ENCODE measurements at regions not wholly inside any gene's neighbourhood (a gene's known extent, or its start where the extent isn't known, plus 50 kb on each side); places are given as distances from the start of the nearest gene placed in this dataset.

GRCh38 chr1:4598561-4598960 lies 55.8 kb upstream of the AJAP1 start:
- no peaks in the 10 kb centered on the region for H3K36me3 ChIP-seq (ENCODE audit: control insufficient read depth, insufficient read depth, low read length)
- no peak overlapping the region for H3K4me2 ChIP-seq (ENCODE audit: low read length)
- no peak overlapping the region for H3K4me3 ChIP-seq (ENCODE audit: low read depth, low read length)
- no peak overlapping the region for H3K9ac ChIP-seq
- no peak overlapping the region for H2AFZ ChIP-seq
- no peak overlapping the region for H3K27ac ChIP-seq
- H3K9me3 ChIP-seq (ENCODE audit: control insufficient read depth, low read length) = no peaks in the 10 kb centered on the region
- H3K79me2 ChIP-seq = no peaks in the 10 kb centered on the region
- TF ChIP-seq, protein P1, sequence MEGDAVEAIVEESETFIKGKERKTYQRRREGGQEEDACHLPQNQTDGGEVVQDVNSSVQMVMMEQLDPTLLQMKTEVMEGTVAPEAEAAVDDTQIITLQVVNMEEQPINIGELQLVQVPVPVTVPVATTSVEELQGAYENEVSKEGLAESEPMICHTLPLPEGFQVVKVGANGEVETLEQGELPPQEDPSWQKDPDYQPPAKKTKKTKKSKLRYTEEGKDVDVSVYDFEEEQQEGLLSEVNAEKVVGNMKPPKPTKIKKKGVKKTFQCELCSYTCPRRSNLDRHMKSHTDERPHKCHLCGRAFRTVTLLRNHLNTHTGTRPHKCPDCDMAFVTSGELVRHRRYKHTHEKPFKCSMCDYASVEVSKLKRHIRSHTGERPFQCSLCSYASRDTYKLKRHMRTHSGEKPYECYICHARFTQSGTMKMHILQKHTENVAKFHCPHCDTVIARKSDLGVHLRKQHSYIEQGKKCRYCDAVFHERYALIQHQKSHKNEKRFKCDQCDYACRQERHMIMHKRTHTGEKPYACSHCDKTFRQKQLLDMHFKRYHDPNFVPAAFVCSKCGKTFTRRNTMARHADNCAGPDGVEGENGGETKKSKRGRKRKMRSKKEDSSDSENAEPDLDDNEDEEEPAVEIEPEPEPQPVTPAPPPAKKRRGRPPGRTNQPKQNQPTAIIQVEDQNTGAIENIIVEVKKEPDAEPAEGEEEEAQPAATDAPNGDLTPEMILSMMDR (IDR thresholded peaks at IDR 0.05) = no peak
- no peaks in the 10 kb centered on the region for H3K4me1 ChIP-seq
- no peaks in the 10 kb centered on the region for H3K27me3 ChIP-seq (ENCODE audit: control insufficient read depth, insufficient read depth, low read length)

- Histone ChIP-seq H3K27ac (no peak overlapping the region), H3K9ac (no peak overlapping the region), H3K36me3 (ENCODE audit: control insufficient read depth, insufficient read depth, low read length) (no peaks in the 10 kb centered on the region), H3K4me3 (ENCODE audit: low read depth, low read length) (no peak overlapping the region), H3K4me2 (ENCODE audit: low read length) (no peak overlapping the region), H3K79me2 (no peaks in the 10 kb centered on the region), H3K9me3 (ENCODE audit: control insufficient read depth, low read length) (no peaks in the 10 kb centered on the region), H3K4me1 (no peaks in the 10 kb centered on the region), H2AFZ (no peak overlapping the region), H3K27me3 (ENCODE audit: control insufficient read depth, insufficient read depth, low read length) (no peaks in the 10 kb centered on the region)
- TF ChIP-seq, protein P1 (IDR thresholded peaks at IDR 0.05) = no peak
Measured at GRCh38 chr1:4599521-4599920, 54.9 kb upstream of the AJAP1 start.

DNA sequence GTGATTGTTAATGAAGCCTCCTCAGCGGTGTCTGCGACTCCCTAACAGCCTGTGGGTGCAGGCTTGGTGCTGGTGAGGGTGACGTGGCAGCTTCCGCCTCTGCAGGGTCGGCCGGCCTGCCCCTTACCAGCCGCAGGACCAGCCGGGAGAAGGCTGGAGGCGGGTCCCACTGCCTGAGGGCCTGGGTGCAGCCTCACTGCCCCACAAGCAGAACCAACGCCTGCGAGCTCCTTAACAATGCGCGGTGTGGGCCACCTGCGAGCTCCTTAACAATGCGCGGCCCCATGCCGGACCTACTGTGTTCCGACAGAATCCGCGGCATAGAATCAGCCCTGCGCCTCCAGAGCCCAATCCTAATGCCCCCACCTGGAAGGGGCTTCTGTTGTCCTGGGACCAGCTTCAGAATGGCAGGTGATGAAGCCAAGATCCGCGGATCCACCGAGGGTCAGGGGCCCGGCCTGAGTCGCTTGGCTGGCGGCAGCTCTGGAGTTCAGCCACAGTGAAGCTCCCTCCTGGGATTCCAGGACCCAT lies 54.4 kb upstream of the AJAP1 start:
- Histone ChIP-seq H3K4me2 (ENCODE audit: low read length) (no peak overlapping the region), H3K9me3 (ENCODE audit: control insufficient read depth, low read length) (no peaks in the 10 kb centered on the region), H3K79me2 (no peaks in the 10 kb centered on the region), H2AFZ (no peak overlapping the region), H3K27ac (no peak overlapping the region), H3K9ac (no peak overlapping the region), H3K4me3 (ENCODE audit: low read depth, low read length) (no peak overlapping the region), H3K36me3 (ENCODE audit: control insufficient read depth, insufficient read depth, low read length) (no peaks in the 10 kb centered on the region), H3K4me1 (no peaks in the 10 kb centered on the region), H3K27me3 (ENCODE audit: control insufficient read depth, insufficient read depth, low read length) (no peaks in the 10 kb centered on the region)
- TF ChIP-seq, protein P1 (IDR thresholded peaks at IDR 0.05) = no peak

DNA sequence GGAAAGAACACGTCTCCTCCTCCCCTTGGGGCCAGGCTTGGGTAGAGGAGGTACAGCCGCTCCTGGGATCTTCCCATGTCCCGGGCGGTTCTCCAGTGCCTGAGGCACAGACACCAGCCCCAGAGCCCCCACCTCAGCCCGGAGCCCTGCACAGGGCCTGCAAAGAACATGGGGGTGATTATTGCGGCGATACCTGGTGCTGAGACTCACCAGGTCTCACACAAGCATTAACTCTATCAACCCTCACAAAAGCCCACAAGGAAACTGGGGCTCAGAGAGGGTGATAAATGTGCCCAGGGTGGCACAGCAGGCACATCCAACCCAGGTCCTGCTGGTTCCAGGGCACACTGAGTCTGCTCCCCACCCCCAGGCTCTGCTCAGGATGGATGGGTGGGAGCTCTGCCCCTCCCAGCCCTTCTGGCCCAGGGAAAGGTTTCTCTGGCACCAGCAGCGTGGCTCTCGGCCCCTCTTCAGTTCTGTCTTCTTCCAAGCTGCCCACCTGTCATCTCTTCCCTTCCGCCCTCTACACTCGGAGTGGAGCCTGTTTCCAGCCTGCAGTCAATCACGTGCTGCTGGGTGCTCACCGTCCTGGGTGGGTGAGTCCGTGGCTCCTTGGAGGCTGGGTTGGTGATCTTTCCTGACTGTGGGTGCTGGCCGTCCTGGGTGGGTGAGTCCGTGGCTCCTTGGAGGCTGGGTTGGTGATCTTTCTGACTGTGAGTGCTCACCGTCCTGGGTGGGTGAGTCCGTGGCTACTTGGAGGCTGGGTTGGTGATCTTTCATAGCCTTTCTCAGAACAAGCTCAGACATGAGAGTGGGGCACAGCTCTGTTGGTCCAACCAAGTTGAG lies 53.6 kb upstream of the AJAP1 start:
- Histone ChIP-seq H3K9me3 (ENCODE audit: control insufficient read depth, low read length) (no peaks in the 10 kb centered on the region), H3K27me3 (ENCODE audit: control insufficient read depth, insufficient read depth, low read length) (no peaks in the 10 kb centered on the region), H3K27ac (no peak overlapping the region), H3K79me2 (no peaks in the 10 kb centered on the region), H2AFZ (no peak overlapping the region), H3K4me1 (no peaks in the 10 kb centered on the region), H3K36me3 (ENCODE audit: control insufficient read depth, insufficient read depth, low read length) (no peaks in the 10 kb centered on the region), H3K4me3 (ENCODE audit: low read depth, low read length) (no peak overlapping the region), H3K9ac (no peak overlapping the region), H3K4me2 (ENCODE audit: low read length) (no peak overlapping the region)
- TF ChIP-seq, protein P1 (IDR thresholded peaks at IDR 0.05) = no peak

- H3K27ac ChIP-seq = no peak overlapping the region
- TF ChIP-seq, protein P1 (IDR thresholded peaks at IDR 0.05) = no peak
- H3K4me2 ChIP-seq (ENCODE audit: low read length) = no peak overlapping the region
- no peak overlapping the region for H3K9ac ChIP-seq
- H3K4me3 ChIP-seq (ENCODE audit: low read depth, low read length) = no peak overlapping the region
- no peaks in the 10 kb centered on the region for H3K4me1 ChIP-seq
- no peaks in the 10 kb centered on the region for H3K9me3 ChIP-seq (ENCODE audit: control insufficient read depth, low read length)
- H2AFZ ChIP-seq = no peak overlapping the region
- no peaks in the 10 kb centered on the region for H3K27me3 ChIP-seq (ENCODE audit: control insufficient read depth, insufficient read depth, low read length)
- H3K36me3 ChIP-seq (ENCODE audit: control insufficient read depth, insufficient read depth, low read length) = no peaks in the 10 kb centered on the region
- H3K79me2 ChIP-seq = no peaks in the 10 kb centered on the region
Measured at GRCh38 chr1:4601941-4602340, 52.5 kb upstream of the AJAP1 start.

Measured in parathyroid adenoma (tissue), 2 donors.